Gastroesophageal sphincter (tissue), 4 donors: ENCODE measurements at regions not wholly inside any gene's neighbourhood (a gene's known extent, or its start where the extent isn't known, plus 50 kb on each side); places are given as distances from the start of the nearest gene placed in this dataset.

Source experiments
- ATAC-seq: fragments of 150-250 bp; one replicate; pipeline ENCODE4 v1.9.1; 2016; ENCODE audit warnings: mild to moderate bottlenecking, moderate library complexity
- H3K27ac ChIP-seq, 4 donors: fragments of 200-600 bp; sonication (generic) in 3 of 4; 1 replicate in 3 of 4; 2 replicates in 1 of 4; pipeline ENCODE4 v1.5.1; 2016 to 2019
- H3K27me3 ChIP-seq: fragments of 200-600 bp; sonication (generic); one replicate; pipeline ENCODE4 v1.5.1; 2019
- H3K36me3 ChIP-seq, 2 donors: fragments of 200-600 bp; sonication (generic); one replicate each; pipeline ENCODE4 v1.5.1; 2019; ENCODE audit warnings: control low read depth in 1 of 2
- H3K4me1 ChIP-seq, 3 donors: fragments of 200-600 bp; sonication (generic); 1 replicate in 2 of 3; 2 replicates in 1 of 3; pipeline ENCODE4 v1.5.1; 2016 to 2019; ENCODE audit warnings: control low read depth in 2 of 3
- H3K4me3 ChIP-seq, 2 donors: fragments of 200-600 bp; sonication (generic); one replicate each; pipeline ENCODE4 v1.5.1; 2019; ENCODE audit warnings: mild to moderate bottlenecking in 1 of 2, moderate library complexity in 1 of 2
- H3K9me3 ChIP-seq, 3 donors: fragments of 200-600 bp; sonication (generic); one replicate each; pipeline ENCODE4 v1.5.1; 2017 to 2019; ENCODE audit warnings: control low read depth in 2 of 3
- CTCF ChIP-seq, 4 experiments: fragments of 200-600 bp in 2 of 4; fragments of 450-650 bp in 2 of 4; sonication (generic) in 1 of 4; IDR thresholded peaks; one replicate each; pipeline ENCODE4 v1.5.1; 2017 to 2019; ENCODE audit warnings: antibody characterized with exemption in 4 of 4, mild to moderate bottlenecking in 2 of 4, moderate library complexity in 2 of 4
- EP300 ChIP-seq: sonication (generic); formaldehyde crosslinking; IDR thresholded peaks from one replicate; pipeline ENCODE4 v1.6.1; 2017; ENCODE audit warnings: antibody characterized with exemption, mild to moderate bottlenecking
- POLR2A ChIP-seq, 2 donors: fragments of 450-650 bp; IDR thresholded peaks; one replicate each; pipeline ENCODE4 v1.6.1; 2017; ENCODE audit warnings: antibody characterized with exemption in 2 of 2, mild to moderate bottlenecking in 2 of 2, moderate library complexity in 1 of 2
- POLR2AphosphoS5 ChIP-seq: sonication (generic); formaldehyde crosslinking; IDR thresholded peaks from one replicate; pipeline ENCODE4 v1.6.1; 2017; ENCODE audit warnings: antibody characterized with exemption
- WGBS, 2 donors: methylation state at CpG; one replicate each; pipeline ENCODE4 v1.1.5; 2018; ENCODE audit warnings: low coverage in 1 of 2; 5-methylcytosine and 5-hydroxymethylcytosine counted together

- no peaks in the 10 kb centered on the region for H3K4me1 ChIP-seq
- H3K36me3 ChIP-seq: no peaks in the 10 kb centered on the region
- WGBS, 2 donors: 58 to 62% methylated on average over 11 of the region's 11 CpGs
Observed at GRCh38 chr7:98557538-98558031, 59.5 kb upstream of the NPTX2 start.

GRCh38 chr7:98556288-98556687, 60.8 kb upstream of the NPTX2 start:
- H3K27ac ChIP-seq: no peak overlapping the region
- WGBS, 2 donors: 86 to 90% methylated on average over 2 to 4 of the region's 12 CpGs
- TF ChIP-seq CTCF (IDR thresholded peaks at IDR 0.05) (no peak), POLR2AphosphoS5 (no peak), POLR2A (IDR thresholded peaks at IDR 0.05) (no peak)

More at GRCh38 chr7:98557538-98558031, 59.5 kb upstream of the NPTX2 start:
- Histone ChIP-seq H3K4me3 (no peak overlapping the region), H3K9me3 (peaks cover 0 to 29% (median 0%) of the 10 kb centered on the region in 3 donors), H3K27me3 (peaks cover 31% of the 10 kb centered on the region), H3K27ac (no peak overlapping the region)
- TF ChIP-seq POLR2AphosphoS5 (no peak), CTCF (IDR thresholded peaks at IDR 0.05) (no peak), EP300 (no peak), POLR2A (IDR thresholded peaks at IDR 0.05) (no peak)
- ATAC-seq: no peak

GRCh38 chr7:98555403-98555802, 61.7 kb upstream of the NPTX2 start:
- WGBS, 2 donors: 67 to 75% methylated on average over 3 of the region's 3 CpGs
- no peaks in the 10 kb centered on the region for H3K4me1 ChIP-seq
- H3K9me3 ChIP-seq: peaks cover 0 to 31% (median 0%) of the 10 kb centered on the region in 3 donors
- peaks cover 15% of the 10 kb centered on the region for H3K27me3 ChIP-seq
- no peaks in the 10 kb centered on the region for H3K36me3 ChIP-seq
- no peak for ATAC-seq
- TF ChIP-seq CTCF (IDR thresholded peaks at IDR 0.05) (no peak), POLR2AphosphoS5 (no peak), EP300 (no peak), POLR2A (IDR thresholded peaks at IDR 0.05) (no peak)
- no peak overlapping the region for H3K4me3 ChIP-seq
- no peak overlapping the region for H3K27ac ChIP-seq

More at GRCh38 chr7:98556288-98556687, 60.8 kb upstream of the NPTX2 start:
- Histone ChIP-seq H3K4me1 (no peaks in the 10 kb centered on the region), H3K36me3 (no peaks in the 10 kb centered on the region), H3K9me3 (peaks cover 0 to 33% (median 0%) of the 10 kb centered on the region in 3 donors), H3K27me3 (peaks cover 18% of the 10 kb centered on the region), H3K4me3 (no peak overlapping the region)
- ATAC-seq: no peak

GRCh38 chr7:98553666-98554065, 63.4 kb upstream of the NPTX2 start:
- H3K4me1 ChIP-seq: no peaks in the 10 kb centered on the region
- H3K27ac ChIP-seq: no peak overlapping the region
- TF ChIP-seq EP300: no peak
- no peak for TF ChIP-seq POLR2AphosphoS5
- no peak for TF ChIP-seq POLR2A (IDR thresholded peaks at IDR 0.05)
- TF ChIP-seq CTCF (IDR thresholded peaks at IDR 0.05): no peak
- no peaks in the 10 kb centered on the region for H3K36me3 ChIP-seq
- peaks cover 8% of the 10 kb centered on the region for H3K27me3 ChIP-seq
- no peak for ATAC-seq
- 70 to 81% methylated on average over 6 to 7 of the region's 7 CpGs for WGBS, 2 donors
- no peak overlapping the region for H3K4me3 ChIP-seq
- H3K9me3 ChIP-seq: peaks cover 0 to 29% (median 0%) of the 10 kb centered on the region in 3 donors

- 47 to 69% methylated on average over 7 to 9 of the region's 9 CpGs for WGBS, 2 donors
- Histone ChIP-seq H3K27ac (no peak overlapping the region), H3K4me1 (no peaks in the 10 kb centered on the region), H3K9me3 (peaks cover 0 to 29% (median 0%) of the 10 kb centered on the region in 3 donors), H3K36me3 (no peaks in the 10 kb centered on the region), H3K4me3 (no peak overlapping the region), H3K27me3 (peaks cover 8% of the 10 kb centered on the region)
- no peak for ATAC-seq
- TF ChIP-seq POLR2A (IDR thresholded peaks at IDR 0.05): no peak
- no peak for TF ChIP-seq EP300
- TF ChIP-seq POLR2AphosphoS5: no peak
- no peak for TF ChIP-seq CTCF (IDR thresholded peaks at IDR 0.05)
Observed at GRCh38 chr7:98551611-98552273, 65.3 kb upstream of the NPTX2 start.
